NCI-H1694 (cell line): ENCODE measurements at regions not wholly inside any gene's neighbourhood (a gene's known extent, or its start where the extent isn't known, plus 50 kb on each side); places are given as distances from the start of the nearest gene placed in this dataset.

Experiments
- DNase-seq: peaks from one replicate; lab custom pipeline; 2025; lab: John Stamatoyannopoulos, UW

DNA sequence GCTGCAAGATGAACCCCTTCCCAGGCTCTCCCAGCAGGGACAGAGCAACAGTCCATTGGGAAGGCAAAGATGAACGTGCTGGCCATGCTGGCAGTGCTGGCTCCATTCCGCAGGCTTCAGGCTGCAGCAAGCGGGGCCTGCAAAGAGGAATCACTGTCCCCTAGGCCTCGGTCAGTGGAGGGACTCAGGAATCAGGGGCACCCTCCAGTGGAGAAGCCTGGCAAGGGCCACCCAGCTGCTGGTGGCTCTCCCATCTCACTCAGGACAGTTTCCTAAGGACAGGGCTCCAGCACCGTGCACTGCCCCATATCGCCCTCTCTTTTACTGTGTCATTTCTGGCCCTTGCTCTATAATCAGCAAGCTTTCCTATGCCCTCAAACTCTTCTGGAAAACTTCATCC is 498.6 kb downstream of the EFNB2 start:
- no peak for DNase-seq

- no peak for DNase-seq
These were observed 501.3 kb downstream of the EFNB2 start for GRCh38 chr13:106034201-106034600.

DNA sequence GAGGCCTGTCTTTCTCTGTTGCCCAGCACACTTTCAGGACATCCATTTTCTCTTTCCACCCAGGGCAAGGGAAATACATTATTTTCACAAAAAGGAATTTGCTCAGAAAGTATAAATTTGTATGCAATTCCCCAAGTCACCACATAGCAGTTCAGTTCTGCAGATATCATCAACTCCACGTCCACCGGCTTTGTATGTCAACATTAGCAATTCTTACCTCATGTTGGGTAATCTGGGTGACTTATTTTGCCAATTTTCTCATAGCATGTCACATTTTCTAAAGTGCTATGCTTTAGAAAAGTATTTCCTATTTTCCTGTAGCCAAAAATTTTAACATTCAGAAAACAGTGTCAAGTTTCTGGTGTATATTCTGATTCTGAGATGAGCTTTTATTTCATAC is 501.8 kb downstream of the EFNB2 start:
- DNase-seq = no peak

DNA sequence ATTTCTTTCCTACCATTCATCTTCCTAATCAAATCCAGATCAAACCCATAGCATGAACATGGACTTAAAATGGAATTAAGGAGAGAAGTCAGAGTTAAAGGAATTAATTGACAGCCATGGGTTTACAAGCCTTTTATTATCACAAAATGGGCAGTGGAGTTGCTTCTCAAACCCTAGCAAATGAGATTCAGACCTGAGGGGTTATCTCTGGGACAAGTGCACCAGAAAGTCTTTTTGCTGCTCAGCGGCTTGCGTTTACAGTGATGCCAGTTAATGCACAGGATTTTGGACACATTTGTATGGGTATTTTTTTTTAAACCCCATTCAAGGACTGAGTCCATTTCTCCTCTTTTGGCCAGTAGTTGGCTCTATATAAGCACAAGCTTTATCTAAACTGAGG is 503.0 kb downstream of the EFNB2 start:
- DNase-seq = no peak

DNA sequence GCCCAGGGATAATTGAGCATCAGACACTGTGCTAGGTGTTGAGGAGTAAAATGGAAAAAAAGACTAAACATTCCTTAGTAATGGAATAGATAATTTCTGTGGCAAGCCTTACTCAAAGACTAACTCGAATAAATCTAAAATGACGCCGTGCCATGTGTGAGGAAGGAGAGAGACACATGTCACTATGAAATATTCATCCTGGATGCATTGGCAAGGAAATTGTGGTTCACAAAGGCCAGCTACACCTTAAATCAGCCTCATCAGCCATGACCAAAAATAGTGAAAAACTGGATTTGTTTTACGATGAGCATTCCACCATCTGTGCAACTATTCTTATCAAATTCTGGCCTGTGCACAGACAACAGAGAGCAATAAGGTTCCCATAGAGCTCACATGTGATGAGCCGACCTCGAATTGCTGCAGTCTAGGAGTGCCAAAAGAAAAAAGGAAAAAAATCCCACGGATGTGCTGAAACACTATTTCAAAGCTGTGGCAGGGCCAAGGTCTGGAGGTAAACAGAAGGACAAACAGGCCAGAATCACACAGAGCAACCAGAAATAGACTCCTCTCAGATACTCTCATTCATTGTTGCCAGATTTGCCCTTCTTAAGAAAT is 505.7 kb downstream of the EFNB2 start:
- peak; percentile 66 for DNase-seq

- DNase-seq = no peak
These were observed 506.6 kb downstream of the EFNB2 start for GRCh38 chr13:106028911-106029310.

- no peak for DNase-seq
These were observed 523.9 kb downstream of the EFNB2 start for GRCh38 chr13:106011600-106011999.

- DNase-seq = no peak
These were observed 524.6 kb downstream of the EFNB2 start for GRCh38 chr13:106010836-106011235.

DNA sequence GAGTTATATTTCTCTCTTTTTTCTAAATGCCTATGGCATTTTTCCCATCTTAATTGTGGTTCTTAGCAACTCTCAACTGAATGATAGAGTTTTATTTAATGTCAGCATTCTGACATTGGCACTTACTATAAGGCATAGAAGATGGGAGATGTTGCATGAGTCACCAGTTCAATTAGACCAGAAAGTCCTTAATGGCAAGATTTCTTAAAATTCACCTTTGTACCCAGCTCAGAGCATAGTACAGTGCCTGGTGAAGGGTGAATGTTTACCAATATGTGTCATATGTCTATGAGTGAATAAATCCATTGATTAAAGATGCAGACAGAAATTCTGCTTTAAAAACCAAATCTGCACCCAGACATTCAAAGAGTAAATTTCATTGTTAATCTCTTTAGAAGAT is 526.9 kb downstream of the EFNB2 start:
- no peak for DNase-seq

DNA sequence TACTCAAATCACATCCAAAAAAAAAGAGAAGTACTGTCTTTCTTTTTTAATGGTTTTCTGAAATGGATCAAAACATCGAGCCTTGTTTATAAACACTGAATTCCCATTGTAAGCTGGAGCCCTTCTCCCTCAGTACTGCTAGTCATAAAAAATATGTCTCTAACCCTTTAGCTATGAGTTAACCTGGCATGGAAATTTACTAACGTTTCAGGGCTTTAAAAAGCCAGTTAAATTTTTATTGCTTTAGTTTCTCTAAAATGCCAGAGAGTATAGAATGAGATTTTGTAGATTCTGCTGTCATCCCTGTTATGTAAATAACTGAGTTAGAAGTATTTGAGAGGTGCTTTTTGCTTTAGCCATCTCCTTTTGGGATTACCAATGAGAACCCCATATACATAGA is 528.3 kb downstream of the EFNB2 start:
- no peak for DNase-seq

DNA sequence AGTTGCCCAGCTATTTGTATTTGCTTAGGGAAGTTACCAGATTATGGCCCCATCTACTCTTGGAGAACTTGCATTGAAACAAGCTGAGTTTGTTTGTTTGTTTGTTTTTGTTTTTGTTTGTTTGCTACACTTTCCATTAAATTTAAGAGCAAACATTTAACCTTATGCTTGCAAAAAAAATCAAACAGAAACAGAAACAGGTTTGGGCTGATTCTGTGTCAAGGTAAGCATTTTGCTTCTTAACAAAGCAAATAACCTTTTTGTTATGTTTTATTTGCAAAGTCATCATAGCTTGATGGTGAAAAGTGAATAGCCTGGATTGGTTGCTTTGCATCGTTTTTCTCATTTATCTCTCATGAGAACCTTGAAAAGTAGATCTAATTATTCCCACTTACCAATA is 531.8 kb downstream of the EFNB2 start:
- DNase-seq = no peak

GRCh38 chr13:106001443-106001842 is 534.0 kb downstream of the EFNB2 start:
- DNase-seq = no peak

GRCh38 chr13:105997581-105998550 is 537.6 kb downstream of the EFNB2 start:
- no peak for DNase-seq

GRCh38 chr13:105996391-105997025 is 539.0 kb downstream of the EFNB2 start:
- DNase-seq = no peak

- no peak for DNase-seq
These were observed 541.1 kb downstream of the EFNB2 start for GRCh38 chr13:105994340-105994739.

DNA sequence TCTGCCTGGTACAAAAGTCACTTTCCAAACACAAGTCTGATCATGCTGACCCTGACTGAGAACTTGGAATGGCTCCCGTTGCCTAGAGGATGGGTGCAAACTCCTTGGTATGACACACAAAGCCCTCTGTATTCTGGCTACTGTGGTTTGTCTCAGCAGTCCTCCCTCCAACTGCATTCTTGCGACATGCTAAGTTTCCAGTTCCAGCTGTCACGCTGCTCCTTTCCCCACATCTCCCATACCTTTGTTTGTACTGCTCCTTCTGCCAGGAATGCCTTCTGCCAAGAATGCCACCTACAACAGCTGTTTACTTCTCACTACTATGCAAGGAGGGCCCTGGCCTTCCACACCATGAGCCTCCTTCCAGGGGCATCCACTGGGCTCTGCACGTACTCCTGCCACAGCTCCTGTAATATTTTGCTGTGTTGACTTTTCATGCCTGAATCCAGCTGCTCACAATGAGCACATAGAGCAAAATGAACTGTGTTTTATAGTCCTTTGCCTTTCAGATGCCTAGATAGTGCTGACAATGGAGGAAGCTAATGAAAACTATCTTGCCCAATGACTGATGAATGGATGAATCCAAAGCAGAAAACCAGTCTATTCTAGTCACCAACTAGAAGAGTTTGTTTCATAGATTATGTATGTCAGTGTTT is 543.7 kb downstream of the EFNB2 start:
- DNase-seq = peak; percentile 79

- no peak for DNase-seq
These were observed 544.3 kb downstream of the EFNB2 start for GRCh38 chr13:105991131-105991530.

GRCh38 chr13:105990256-105990958 is 545.1 kb downstream of the EFNB2 start:
- DNase-seq = peak; percentile 42

- DNase-seq = no peak
These were observed 550.8 kb downstream of the EFNB2 start for GRCh38 chr13:105984646-105985045.

DNA sequence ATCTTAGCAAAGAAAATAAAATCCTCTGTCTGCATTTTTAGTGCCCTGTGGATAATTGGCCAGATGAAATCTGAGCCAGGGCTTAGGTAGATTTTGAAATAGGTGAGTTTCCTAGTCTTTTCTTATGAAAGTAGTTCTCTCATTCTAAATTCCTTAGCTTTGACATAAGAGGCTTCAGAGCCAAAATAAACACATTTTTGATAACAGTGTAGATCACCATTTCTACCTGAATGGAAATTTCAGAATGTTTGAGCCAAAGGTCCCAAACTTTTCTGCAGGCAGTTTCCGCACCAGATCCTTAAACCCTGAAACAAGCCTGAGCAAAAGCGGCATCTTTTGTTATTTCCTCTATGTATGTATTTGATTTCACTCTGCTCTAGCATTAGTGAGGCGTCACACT is 551.2 kb downstream of the EFNB2 start:
- no peak for DNase-seq

GRCh38 chr13:105982219-105982930 is 553.1 kb downstream of the EFNB2 start:
- no peak for DNase-seq
